GM18858 (cell line): ENCODE measurements at regions not wholly inside any gene's neighbourhood (a gene's known extent, or its start where the extent isn't known, plus 50 kb on each side); places are given as distances from the start of the nearest gene placed in this dataset.

Source experiments
- ATAC-seq: cut with Tn5 transposase; IDR thresholded peaks from one replicate; pipeline ENCODE4 v1.9.1; 2021; ENCODE audit not compliant: unreplicated experiment

DNA sequence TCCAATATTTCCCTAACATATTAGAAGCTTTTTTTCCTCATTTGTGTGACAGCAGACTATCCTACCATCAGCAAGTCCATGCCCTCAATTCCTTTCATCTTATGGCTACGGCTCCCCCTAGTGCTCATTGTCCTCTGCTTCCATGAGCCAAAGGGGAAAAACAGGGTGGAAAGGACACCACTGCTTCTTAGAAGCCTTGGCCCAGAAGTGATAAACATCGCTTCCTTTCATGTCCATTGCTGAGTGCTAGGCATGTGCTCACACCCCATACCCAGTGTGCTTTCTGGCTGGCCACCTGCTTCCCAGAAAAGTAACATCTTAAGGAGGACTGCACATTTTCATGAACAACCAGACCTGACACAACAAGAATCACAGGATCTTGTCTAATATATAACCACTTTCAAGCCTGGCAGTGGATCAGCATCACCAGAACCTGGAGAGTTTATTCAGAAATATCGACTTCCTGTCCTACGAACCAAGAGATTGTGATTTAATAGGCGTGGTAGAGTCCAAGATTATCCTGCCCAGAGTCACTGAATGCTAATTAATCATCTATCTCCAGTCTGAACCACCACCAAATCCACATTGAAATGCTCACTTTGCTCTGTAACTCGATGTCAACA is 650.5 kb upstream of the SORCS1 start:
- peak; percentile 83 for ATAC-seq

- no peak for ATAC-seq
These were observed 649.1 kb upstream of the SORCS1 start for GRCh38 chr10:107813451-107814162.

GRCh38 chr10:107809889-107810288 is 645.4 kb upstream of the SORCS1 start:
- ATAC-seq: no peak

DNA sequence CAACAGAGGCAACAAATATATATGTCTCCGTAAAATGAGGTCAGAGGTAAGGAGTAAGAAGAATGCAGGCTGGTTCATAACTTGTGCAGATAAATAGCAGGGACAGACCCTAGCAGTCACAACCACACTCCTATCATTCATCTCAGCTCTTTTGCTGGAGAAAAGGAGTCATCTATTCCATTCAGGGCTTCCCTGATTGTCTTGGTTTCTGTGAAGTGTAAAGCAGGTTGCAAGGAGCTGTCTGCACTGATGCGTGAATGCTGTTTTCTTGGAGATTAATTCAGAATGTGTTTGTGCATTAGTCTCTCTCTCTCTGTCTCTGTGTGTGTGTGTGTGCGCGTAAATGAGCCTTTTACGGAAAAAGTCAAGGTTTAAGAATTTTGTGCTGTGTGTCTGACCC is 643.3 kb upstream of the SORCS1 start:
- ATAC-seq: no peak

- ATAC-seq: no peak
These were observed 641.5 kb upstream of the SORCS1 start for GRCh38 chr10:107806026-107806425.

DNA sequence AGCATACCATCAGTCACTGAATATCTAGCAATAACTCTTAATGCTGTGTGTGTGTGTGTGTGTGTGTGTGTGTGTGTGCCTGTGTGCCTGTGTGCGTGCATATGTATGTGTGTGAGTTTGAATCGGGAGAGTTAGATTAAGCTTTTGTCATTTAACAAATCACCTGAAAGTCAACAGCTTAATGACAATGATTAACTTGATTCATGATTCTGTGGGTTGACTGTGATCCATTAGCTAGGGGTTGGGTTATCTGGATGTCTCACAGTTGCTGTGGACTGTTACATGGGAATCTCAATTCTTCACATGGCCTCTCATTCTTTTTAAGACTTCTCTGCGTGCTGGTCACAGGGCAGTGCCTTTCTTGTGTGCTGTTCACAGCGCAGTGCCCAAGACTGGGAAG is 639.0 kb upstream of the SORCS1 start:
- ATAC-seq: no peak

- no peak for ATAC-seq
These were observed 635.6 kb upstream of the SORCS1 start for GRCh38 chr10:107800061-107800460.

DNA sequence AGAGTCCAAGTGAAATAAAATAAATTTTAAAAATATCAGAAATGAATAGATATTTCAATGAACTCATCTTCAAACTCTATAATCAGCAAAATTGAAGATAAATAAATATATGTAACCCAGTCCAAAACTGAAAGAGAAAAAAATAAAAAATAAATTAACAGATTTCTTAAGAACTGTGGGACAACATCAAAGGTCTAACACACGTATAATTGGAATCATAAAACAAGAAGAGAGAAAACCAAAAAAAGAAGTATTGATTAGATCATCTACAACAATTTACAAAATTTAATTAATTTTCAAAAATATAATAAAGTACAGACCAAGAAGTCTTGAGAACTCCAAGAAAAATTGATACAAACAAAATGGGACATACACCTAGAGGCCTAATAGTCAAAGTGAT is 625.8 kb upstream of the SORCS1 start:
- no peak for ATAC-seq

GRCh38 chr10:107771066-107771465 is 606.6 kb upstream of the SORCS1 start:
- ATAC-seq: no peak

- ATAC-seq: no peak
These were observed 602.7 kb upstream of the SORCS1 start for GRCh38 chr10:107767185-107767584.

DNA sequence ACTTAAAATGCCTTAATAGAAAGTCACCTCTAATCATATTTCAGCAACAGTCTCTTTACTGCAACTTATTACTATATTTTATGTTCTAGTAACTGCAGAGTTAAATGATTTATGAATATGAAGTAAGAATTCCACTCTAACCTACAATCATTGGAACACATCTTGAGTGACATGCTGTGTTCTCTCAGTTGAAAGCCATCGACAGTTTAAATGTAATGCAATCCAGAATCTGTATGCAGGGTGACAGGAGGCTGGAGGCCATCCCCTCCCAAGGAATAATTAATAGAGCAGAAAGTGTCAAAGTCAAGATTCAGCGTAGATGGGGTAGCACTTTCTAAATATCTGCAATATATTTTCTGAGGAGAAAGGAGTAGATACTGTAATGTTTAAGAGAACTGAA is 590.3 kb upstream of the SORCS1 start:
- no peak for ATAC-seq

DNA sequence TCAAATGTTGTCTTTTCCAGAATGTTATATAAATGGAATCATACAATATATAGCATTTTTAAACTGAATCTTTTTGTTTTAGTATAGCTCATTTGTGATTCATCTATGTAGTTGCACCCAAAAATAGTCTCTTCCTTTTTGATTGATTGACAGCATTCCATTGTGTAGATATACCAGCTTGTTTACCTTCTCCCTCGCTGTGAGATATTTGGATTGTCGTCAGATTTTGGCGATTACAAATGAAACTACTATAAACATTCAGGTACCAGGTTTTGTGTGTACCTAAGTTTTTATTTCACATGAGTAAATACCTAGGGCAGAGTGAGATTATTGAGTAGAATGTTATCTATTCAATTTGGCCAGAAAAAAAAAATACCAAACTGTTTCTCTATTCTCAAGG is 584.7 kb upstream of the SORCS1 start:
- no peak for ATAC-seq

DNA sequence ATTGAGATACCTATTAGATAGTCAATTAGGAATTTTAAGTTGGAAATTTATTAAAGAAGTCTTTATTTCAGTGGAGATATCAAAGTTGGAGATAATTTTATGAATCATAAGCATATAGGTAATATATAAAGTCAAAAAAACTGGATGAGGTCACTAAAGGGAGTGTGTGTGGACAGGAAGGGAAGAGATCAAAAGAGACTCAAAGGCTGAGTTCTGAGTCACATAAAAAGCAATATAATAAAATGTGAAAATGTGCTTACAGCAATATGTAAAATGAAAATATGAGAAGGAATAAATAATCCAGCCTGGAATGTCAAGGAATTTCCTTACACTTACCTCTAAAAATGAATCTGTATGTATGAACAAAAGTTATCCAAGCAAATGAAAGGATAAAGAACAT is 583.3 kb upstream of the SORCS1 start:
- ATAC-seq: no peak

GRCh38 chr10:107741971-107742370 is 577.5 kb upstream of the SORCS1 start:
- ATAC-seq: no peak

DNA sequence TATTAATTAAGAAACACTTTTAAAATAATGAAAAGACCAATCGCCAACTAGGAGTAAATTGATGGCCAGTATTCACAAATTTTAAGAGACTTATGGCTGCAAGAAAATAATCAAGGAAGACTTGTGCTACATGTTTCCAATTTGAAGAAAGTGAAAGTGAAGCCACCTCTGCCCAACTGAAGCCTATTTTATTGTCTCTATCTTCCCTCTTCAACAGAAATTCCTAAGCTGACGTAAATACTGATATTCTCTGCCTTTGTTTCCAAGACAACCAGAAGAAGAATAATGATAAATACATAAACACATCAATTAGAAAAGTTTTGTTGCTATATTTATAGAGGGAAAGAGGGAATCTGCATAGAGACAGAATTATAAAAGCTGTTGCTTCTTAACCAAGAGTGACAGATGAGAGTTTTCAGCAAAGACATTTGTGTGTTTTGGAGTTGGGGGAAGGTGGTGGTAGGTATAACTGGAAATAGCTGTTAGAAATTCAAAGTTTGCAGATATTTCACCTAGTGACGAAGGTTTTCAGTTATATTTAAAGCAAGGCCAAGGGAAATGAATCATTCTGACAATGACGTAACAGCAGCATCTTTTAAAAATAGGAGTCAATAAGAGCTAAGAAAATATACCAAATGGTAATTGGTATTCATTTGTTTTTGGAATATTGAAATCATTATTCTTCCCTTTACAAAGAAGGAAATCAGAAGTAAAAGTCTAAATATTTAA is 576.6 kb upstream of the SORCS1 start:
- no peak for ATAC-seq

DNA sequence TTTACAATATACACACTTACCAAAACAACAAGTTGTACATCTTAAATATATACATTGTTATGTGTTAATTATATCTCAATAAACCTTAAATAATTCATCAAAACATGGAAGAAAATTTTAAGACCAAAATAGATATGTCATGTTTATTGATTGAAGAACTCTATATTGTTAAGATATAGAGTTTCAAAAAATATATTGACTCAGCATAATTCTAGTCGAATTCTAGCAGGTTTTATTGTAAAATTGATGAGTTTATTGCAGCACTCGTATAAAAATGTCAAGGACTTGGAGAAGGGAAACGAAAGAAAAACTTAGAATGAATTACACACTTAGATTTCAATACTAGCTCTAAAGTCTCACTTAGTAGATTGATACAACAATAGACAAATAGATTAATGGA is 575.4 kb upstream of the SORCS1 start:
- no peak for ATAC-seq

DNA sequence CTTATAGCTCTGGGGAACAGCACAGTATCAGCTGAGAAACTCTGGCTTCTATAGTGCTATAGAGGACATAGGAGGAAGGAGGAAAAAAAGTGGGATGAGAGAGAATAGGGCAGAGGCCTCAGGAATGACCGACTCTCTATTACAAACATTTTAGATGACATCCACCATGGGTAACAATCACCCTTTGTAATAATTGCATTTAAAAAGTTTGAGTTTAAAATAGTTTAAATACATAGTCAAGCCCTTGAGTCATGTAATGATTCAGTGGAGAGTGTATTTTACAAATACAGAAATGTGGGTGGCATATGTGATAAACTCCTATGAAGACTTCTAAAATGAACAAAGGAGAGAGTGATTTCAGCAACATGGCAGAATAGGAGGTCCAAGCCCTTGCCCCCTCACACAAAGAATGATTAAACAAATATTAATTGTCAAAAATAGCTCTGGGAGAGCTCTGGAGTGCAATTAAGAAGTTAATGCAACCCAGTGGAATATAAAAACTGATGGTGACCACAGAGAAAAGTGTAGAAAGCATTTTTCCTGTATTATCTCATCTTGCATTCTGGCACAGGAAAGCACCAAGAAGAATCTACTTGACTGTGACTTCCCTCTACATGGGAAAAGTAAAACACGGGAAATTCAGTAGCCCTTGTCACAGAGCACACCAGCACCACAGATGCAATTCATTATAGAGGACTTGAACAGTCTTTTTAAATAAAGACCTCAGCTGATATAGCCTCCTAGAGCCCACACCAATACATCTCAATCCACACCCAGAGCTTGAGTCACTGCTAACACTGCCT is 569.0 kb upstream of the SORCS1 start:
- no peak for ATAC-seq

DNA sequence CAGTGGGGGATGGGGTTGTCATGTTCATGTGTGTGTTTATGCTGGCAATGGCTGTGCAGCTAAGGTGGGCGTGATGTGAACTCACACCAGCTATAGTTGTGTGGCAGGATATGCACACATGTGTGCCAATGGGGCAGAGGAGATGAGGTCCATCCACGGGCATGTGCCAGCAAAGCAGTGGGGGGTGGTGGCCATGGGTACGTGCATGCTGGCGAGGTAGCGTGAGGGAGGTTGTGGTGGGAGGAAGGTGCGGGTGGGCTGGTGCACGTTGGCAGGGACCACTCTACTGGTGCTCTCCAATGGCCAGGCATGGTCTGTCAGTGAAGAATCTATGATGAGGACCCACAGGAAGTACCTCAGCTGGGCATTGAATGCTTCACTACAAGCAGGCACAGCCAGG is 567.5 kb upstream of the SORCS1 start:
- no peak for ATAC-seq

GRCh38 chr10:107728807-107729206 is 564.3 kb upstream of the SORCS1 start:
- peak; percentile 52 for ATAC-seq

DNA sequence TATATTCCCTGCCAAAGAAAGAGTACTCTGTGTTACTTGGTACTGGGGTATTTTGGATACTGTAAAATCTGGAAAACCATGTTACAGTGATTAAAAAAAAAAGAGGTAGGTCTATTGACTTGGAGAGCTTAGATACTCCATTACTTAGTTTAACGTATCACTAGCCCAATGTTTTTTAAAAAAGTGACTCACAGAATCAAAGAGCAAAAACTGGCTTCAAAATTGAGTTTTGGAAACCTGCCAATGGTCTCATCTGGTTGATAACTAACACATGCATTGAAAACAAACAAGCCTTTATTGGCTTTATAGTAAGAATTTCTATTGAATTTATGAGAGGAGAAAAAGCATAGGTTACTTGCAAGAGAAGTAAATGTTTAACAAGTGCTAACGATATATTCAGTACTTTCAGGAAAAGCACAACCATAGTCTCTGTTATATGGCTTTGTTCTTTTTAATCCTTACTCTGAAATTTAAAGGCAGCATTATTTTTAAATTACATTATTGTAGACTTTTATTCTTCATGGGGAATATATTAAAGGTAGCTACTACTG is 563.3 kb upstream of the SORCS1 start:
- no peak for ATAC-seq

DNA sequence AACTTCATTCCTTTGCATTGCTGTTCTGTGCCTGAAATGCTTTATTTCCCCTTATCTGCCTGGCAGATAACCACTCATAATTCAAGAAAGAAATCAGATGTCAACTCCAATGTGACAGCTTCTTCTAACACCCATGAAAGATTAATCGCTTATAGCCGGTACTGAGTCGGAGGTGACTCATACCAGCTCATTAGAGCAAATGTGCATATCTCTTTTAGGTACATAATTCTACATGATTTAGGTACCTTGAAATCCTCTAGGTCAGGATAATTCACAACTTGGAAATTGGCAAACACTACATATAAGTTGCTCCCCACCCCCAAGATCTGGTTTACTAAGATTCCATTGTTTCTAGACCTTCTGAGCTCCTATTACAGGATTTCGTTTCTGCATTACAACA is 554.4 kb upstream of the SORCS1 start:
- no peak for ATAC-seq
